ENCODE measurements at regions not wholly inside any gene's neighbourhood (a gene's known extent, or its start where the extent isn't known, plus 50 kb on each side); places are given as distances from the start of the nearest gene placed in this dataset.

- DNase-seq, result no peak
- H3K4me1 ChIP-seq, result no peaks in the 10 kb centered on the region
- H3K27ac ChIP-seq, result no peak overlapping the region
- H3K36me3 ChIP-seq, result no peaks in the 10 kb centered on the region
- H3K4me3 ChIP-seq, result no peak overlapping the region
- TF ChIP-seq CTCF (IDR thresholded peaks at IDR 0.05) (no peak), POLR2A (IDR thresholded peaks at IDR 0.05) (no peak), EP300 (IDR thresholded peaks at IDR 0.05) (no peak), POLR2AphosphoS5 (IDR thresholded peaks at IDR 0.05) (no peak)
- intact Hi-C loops (cut with DNase I; ENCODE audit: low total_unique reads), result no loop called here
- H3K27me3 ChIP-seq, result no peaks in the 10 kb centered on the region
- WGBS, 5 donors, result 26 to 45% (median 39%) methylated on average over 2 of the region's 2 CpGs
- H3K9me3 ChIP-seq, result peaks cover 0 to 8% (median 3%) of the 10 kb centered on the region in 4 donors
Measured at GRCh38 chr5:25481463-25481862, 836.7 kb upstream of the CDH10 start.

GRCh38 chr5:25459082-25459481 lies 814.3 kb upstream of the CDH10 start:
- Histone ChIP-seq H3K36me3 (no peaks in the 10 kb centered on the region), H3K9me3 (peaks cover 0 to 5% (median 2%) of the 10 kb centered on the region in 4 donors), H3K4me1 (no peaks in the 10 kb centered on the region), H3K27ac (no peak overlapping the region), H3K27me3 (no peaks in the 10 kb centered on the region), H3K4me3 (no peak overlapping the region)
- WGBS, 5 donors, result 87 to 94% (median 92%) methylated on average over 1 of the region's 1 CpG
- DNase-seq, result no peak
- no peak for TF ChIP-seq EP300 (IDR thresholded peaks at IDR 0.05)
- no peak for TF ChIP-seq POLR2AphosphoS5 (IDR thresholded peaks at IDR 0.05)
- no peak for TF ChIP-seq POLR2A (IDR thresholded peaks at IDR 0.05)
- no peak for TF ChIP-seq CTCF (IDR thresholded peaks at IDR 0.05)
- intact Hi-C loops (cut with DNase I; ENCODE audit: low total_unique reads), result no loop called here

DNA sequence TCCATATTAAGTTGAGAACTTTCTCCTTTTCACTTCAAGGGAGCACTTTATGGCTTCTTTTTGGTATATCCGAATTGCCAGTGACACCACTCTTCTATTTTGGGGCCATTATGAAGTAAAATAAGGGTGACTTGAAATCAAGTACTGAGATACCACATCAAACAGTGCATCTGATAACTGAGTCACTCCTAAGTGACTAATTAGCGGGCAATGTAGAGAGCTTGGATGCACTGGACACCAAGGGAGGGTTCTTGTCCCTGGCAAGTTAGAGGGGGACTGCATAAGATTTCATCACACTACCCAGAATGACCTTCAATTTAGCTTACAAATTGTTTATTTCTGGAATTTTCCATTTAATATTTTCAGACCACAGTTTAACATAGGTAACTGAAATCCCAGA lies 813.9 kb upstream of the CDH10 start:
- WGBS, 5 donors, result 68 to 89% (median 79%) methylated on average over 2 of the region's 2 CpGs
- H3K4me3 ChIP-seq, result no peak overlapping the region
- no peaks in the 10 kb centered on the region for H3K36me3 ChIP-seq
- H3K27me3 ChIP-seq, result no peaks in the 10 kb centered on the region
- TF ChIP-seq POLR2AphosphoS5 (IDR thresholded peaks at IDR 0.05) (no peak), POLR2A (IDR thresholded peaks at IDR 0.05) (no peak), EP300 (IDR thresholded peaks at IDR 0.05) (no peak), CTCF (IDR thresholded peaks at IDR 0.05) (no peak)
- no peak for DNase-seq
- no peak overlapping the region for H3K27ac ChIP-seq
- H3K4me1 ChIP-seq, result no peaks in the 10 kb centered on the region
- intact Hi-C loops (cut with DNase I; ENCODE audit: low total_unique reads), result no loop called here
- peaks cover 0 to 5% (median 2%) of the 10 kb centered on the region in 4 donors for H3K9me3 ChIP-seq

DNA sequence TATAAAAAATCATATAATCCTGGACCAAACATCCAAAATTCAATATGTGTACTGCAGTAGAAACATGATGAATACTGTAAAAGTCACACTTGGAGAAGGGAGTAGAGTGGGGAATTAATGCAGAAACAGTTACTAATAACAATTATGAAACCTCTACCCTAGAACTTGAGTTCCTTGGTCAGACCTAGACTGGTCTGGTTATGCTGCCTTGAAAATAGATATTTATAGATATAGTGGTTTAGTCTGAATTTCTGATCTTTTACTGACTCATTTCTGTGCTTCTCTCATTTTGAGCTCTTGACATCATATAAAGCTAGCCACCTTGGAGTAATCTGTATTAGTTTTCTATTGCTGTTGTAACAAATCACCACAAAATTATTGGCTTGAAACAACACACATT lies 808.7 kb upstream of the CDH10 start:
- no peaks in the 10 kb centered on the region for H3K27me3 ChIP-seq
- intact Hi-C loops (cut with DNase I; ENCODE audit: low total_unique reads), result no loop called here
- TF ChIP-seq EP300 (IDR thresholded peaks at IDR 0.05), result no peak
- TF ChIP-seq CTCF (IDR thresholded peaks at IDR 0.05), result no peak
- no peak for TF ChIP-seq POLR2AphosphoS5 (IDR thresholded peaks at IDR 0.05)
- TF ChIP-seq POLR2A (IDR thresholded peaks at IDR 0.05), result no peak
- DNase-seq, result no peak
- H3K4me3 ChIP-seq, result no peak overlapping the region
- no peaks in the 10 kb centered on the region for H3K36me3 ChIP-seq
- no peak overlapping the region for H3K27ac ChIP-seq
- H3K9me3 ChIP-seq, result peaks cover 0 to 3% (median 0%) of the 10 kb centered on the region in 4 donors
- H3K4me1 ChIP-seq, result no peaks in the 10 kb centered on the region
